IMR-90 (cell line): ENCODE measurements at regions not wholly inside any gene's neighbourhood (a gene's known extent, or its start where the extent isn't known, plus 50 kb on each side); places are given as distances from the start of the nearest gene placed in this dataset.
A peak's percentile ranks its signal among the peaks of the same experiment; 100 is the strongest.

ENCODE experiments used
- ATAC-seq: fragments of 200-7000 bp; cut with Tn5 transposase; 2 replicates; pipeline ENCODE4 v1.9.1; 2020; ENCODE audit warnings: low read depth, mild to moderate bottlenecking, moderate library complexity
- BruUV-seq: library from RNA; stranded (reverse); fragments of 400-500 nt; replicated peaks from 2 replicates; lab custom pipeline; 2021; lab: Mats Ljungman, UMichigan
- CTCF ChIA-PET: fragments of 300-600 bp; formaldehyde crosslinking; extraction: SDS; loops from one replicate; lab custom pipeline; 2021; ENCODE audit warnings: antibody characterized with exemption; lab: Yijun Ruan, JAX
- POLR2A ChIA-PET: fragments of 300-600 bp; sonication (Branson Sonifier 250); formaldehyde crosslinking; loops from one replicate; lab custom pipeline; 2022; ENCODE audit warnings: antibody characterized with exemption; ENCODE audit not compliant: unreplicated experiment; lab: Charles Lee
- DNase-seq: peaks from one replicate; pipeline ENCODE4 v3.0.0; 2013
- H2AFZ ChIP-seq: replicated peaks from 2 replicates; pipeline ENCODE3; 2013; ENCODE audit warnings: low read length, mild to moderate bottlenecking; ENCODE audit not compliant: poor library complexity
- H2AK5ac ChIP-seq: 2 replicates; pipeline ENCODE4 v1.6.1; 2013; ENCODE audit warnings: low read depth, low read length, inconsistent platforms
- H2AK9ac ChIP-seq: replicated peaks from 2 replicates; pipeline ENCODE3; 2013; ENCODE audit warnings: mild to moderate bottlenecking, low read depth, low read length, moderate library complexity; ENCODE audit not compliant: poor library complexity
- H2BK120ac ChIP-seq: 2 replicates; pipeline ENCODE4 v1.6.1; 2013; ENCODE audit warnings: low read depth, low read length, inconsistent platforms
- H2BK15ac ChIP-seq: 3 replicates; pipeline ENCODE4 v1.6.1; 2013; ENCODE audit warnings: low read depth, low read length, inconsistent platforms
- H2BK20ac ChIP-seq: 2 replicates; pipeline ENCODE4 v1.6.1; 2013; ENCODE audit warnings: low read depth, mild to moderate bottlenecking, inconsistent platforms, low read length, moderate library complexity
- H2BK5ac ChIP-seq: 2 replicates; pipeline ENCODE4 v1.6.1; 2013; ENCODE audit warnings: mild to moderate bottlenecking, low read depth, low read length, inconsistent platforms; ENCODE audit not compliant: poor library complexity, severe bottlenecking
- H3K14ac ChIP-seq: replicated peaks from 2 replicates; pipeline ENCODE4 v1.6.1; 2013; ENCODE audit warnings: low read depth, low read length, inconsistent platforms
- H3K18ac ChIP-seq: 2 replicates; pipeline ENCODE4 v1.6.1; 2013; ENCODE audit warnings: low read depth, low read length, control low read depth
- H3K23ac ChIP-seq: 2 replicates; pipeline ENCODE4 v1.6.1; 2013; ENCODE audit warnings: low read depth, low read length, inconsistent platforms
- H3K27ac ChIP-seq: 2 replicates; pipeline ENCODE4 v1.5.1; 2013; ENCODE audit warnings: mild to moderate bottlenecking, control low read depth, low read length; ENCODE audit not compliant: insufficient read depth
- H3K27me3 ChIP-seq: 2 replicates; pipeline ENCODE4 v1.6.1; 2013; ENCODE audit warnings: low read length; ENCODE audit not compliant: control insufficient read depth, insufficient read depth
- H3K36me3 ChIP-seq: 2 replicates; pipeline ENCODE4 v1.6.1; 2013; ENCODE audit warnings: low read length, mixed read lengths; ENCODE audit not compliant: control insufficient read depth, insufficient read depth
- H3K4ac ChIP-seq: 2 replicates; pipeline ENCODE4 v1.6.1; 2013; ENCODE audit warnings: low read depth, low read length, inconsistent platforms
- H3K4me1 ChIP-seq: 2 replicates; pipeline ENCODE4 v1.6.1; 2013; ENCODE audit warnings: low read length, mixed read lengths; ENCODE audit not compliant: control insufficient read depth, insufficient read depth
- H3K4me2 ChIP-seq: 2 replicates; pipeline ENCODE4 v1.6.1; 2013; ENCODE audit warnings: low read depth, mild to moderate bottlenecking, control low read depth, low read length, moderate library complexity
- H3K4me3 ChIP-seq: 2 replicates; pipeline ENCODE4 v1.5.1; 2013; ENCODE audit warnings: low read depth, mild to moderate bottlenecking, control low read depth, low read length, moderate library complexity; ENCODE audit not compliant: insufficient read depth
- H3K56ac ChIP-seq: 2 replicates; pipeline ENCODE4 v1.6.1; 2013; ENCODE audit warnings: low read length, inconsistent platforms; ENCODE audit not compliant: insufficient read depth; ENCODE audit errors: extremely low read depth
- H3K79me1 ChIP-seq, 2 experiments: 2 replicates each; pipeline ENCODE4 v1.6.1; 2013; ENCODE audit warnings: low read length in 2 of 2, inconsistent platforms in 1 of 2, low read depth in 1 of 2
- H3K9ac ChIP-seq: 2 replicates; pipeline ENCODE4 v1.6.1; 2013; ENCODE audit warnings: low read depth, low read length, control low read depth
- H3K9me1 ChIP-seq: 2 replicates; pipeline ENCODE4 v1.6.1; 2013; ENCODE audit warnings: low read length, inconsistent platforms; ENCODE audit not compliant: insufficient read depth
- H3K9me3 ChIP-seq: 2 replicates; pipeline ENCODE4 v1.6.1; 2013; ENCODE audit warnings: low read length; ENCODE audit not compliant: control insufficient read depth, insufficient read depth
- H4K20me1 ChIP-seq: 2 replicates; pipeline ENCODE4 v1.6.1; 2013; ENCODE audit warnings: low read length, inconsistent platforms; ENCODE audit not compliant: insufficient read depth
- H4K5ac ChIP-seq: 2 replicates; pipeline ENCODE4 v1.6.1; 2013; ENCODE audit warnings: mild to moderate bottlenecking, low read depth, low read length, control low read depth
- H4K8ac ChIP-seq, 2 experiments: 2 replicates each; pipeline ENCODE4 v1.6.1; 2013; ENCODE audit warnings: low read depth in 2 of 2, low read length in 2 of 2, control low read depth in 1 of 2, inconsistent platforms in 1 of 2
- H4K91ac ChIP-seq: 2 replicates; pipeline ENCODE4 v1.6.1; 2013; ENCODE audit warnings: low read depth, low read length, inconsistent platforms; ENCODE audit not compliant: insufficient read depth
- BHLHE40 ChIP-seq: fragments of 150-350 bp; IDR thresholded peaks from 2 replicates; pipeline ENCODE4 v1.6.1; 2016; ENCODE audit warnings: mild to moderate bottlenecking, low read depth, low read length
- MAFK ChIP-seq: IDR thresholded peaks from 2 replicates; pipeline ENCODE4 v1.6.1; 2012; ENCODE audit warnings: low read depth, low read length, improper control_type of control experiment
- RCOR1 ChIP-seq: IDR thresholded peaks from 2 replicates; pipeline ENCODE4 v1.6.1; 2012; ENCODE audit warnings: mild to moderate bottlenecking, low read length, improper control_type of control experiment; ENCODE audit not compliant: insufficient replicate concordance
- RFX5 ChIP-seq: IDR thresholded peaks from 2 replicates; pipeline ENCODE4 v1.8.0; 2012; ENCODE audit warnings: low read depth, mild to moderate bottlenecking, low read length, moderate library complexity
- WGBS, 2 experiments: methylation state at CpG; one replicate each; pipeline versions ENCODE4 v1.1.5 to v1.1.7; 2013; ENCODE audit warnings: missing lambda C conversion rate in 2 of 2; ENCODE audit not compliant: insufficient read length in 1 of 2; ENCODE audit errors: extremely low coverage in 2 of 2; 5-methylcytosine and 5-hydroxymethylcytosine counted together
- dilution Hi-C: fragments of 300-500 bp; cut with HindIII; formaldehyde crosslinking; loops from one replicate; pipeline ENCODE4 v1.14.3; 2018; ENCODE audit warnings: low sequenced_read_pairs; ENCODE audit not compliant: unreplicated experiment
- in situ Hi-C: fragments of 300-500 bp; cut with MboI; formaldehyde crosslinking; loops from 3 replicates; pipeline ENCODE4 v1.14.3; 2019; ENCODE audit warnings: low sequenced_read_pairs, inconsistent platforms, mixed read lengths
- intact Hi-C: fragments of 100-400 bp; cut with micrococcal nuclease; formaldehyde crosslinking; loops from 2 replicates; pipeline ENCODE4 v1.10.0; 2022

GRCh38 chr2:226649871-226650660 lies 149.6 kb downstream of the IRS1 start (continued):
- TF ChIP-seq RFX5 (no peak), MAFK (0 out of 2 replicates have a peak, but pooled peaks have one; percentile 5)

DNA sequence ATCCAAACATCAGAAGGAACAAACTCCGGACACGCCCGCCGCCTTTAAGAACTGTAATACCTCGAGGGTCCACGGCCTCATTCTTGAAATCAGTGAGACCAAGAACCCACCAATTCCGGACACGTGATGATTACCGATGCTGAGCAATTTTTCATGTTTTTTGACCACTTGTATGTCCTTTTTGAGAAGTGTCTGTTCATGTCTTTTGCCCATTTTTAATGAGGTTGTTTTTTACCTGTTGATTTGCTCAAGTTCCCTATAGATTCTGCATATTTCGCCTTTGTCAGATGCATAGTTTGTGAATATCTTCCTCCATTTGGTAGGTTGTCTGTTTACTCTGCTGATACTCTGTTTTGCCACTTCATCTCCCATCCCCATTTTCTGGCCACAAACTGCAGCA lies 150.4 kb downstream of the IRS1 start:
- H3K27ac ChIP-seq, result peak overlapping the region; percentile 66
- H3K9me3 ChIP-seq, result peaks cover 3% of the 10 kb centered on the region
- peak overlapping the region; percentile 97 for H4K91ac ChIP-seq
- dilution Hi-C loops (no loop called here), in situ Hi-C loops (no loop called here), intact Hi-C loops (no loop called here)
- peak overlapping the region; percentile 53 to 89 for H4K8ac ChIP-seq
- H3K9me1 ChIP-seq, result peaks cover 17% of the 10 kb centered on the region
- peak overlapping the region; percentile 94 for H3K4ac ChIP-seq
- H3K36me3 ChIP-seq, result no peaks in the 10 kb centered on the region
- peak overlapping the region; percentile 85 for H4K5ac ChIP-seq
- peaks cover 10 to 28% of the 10 kb centered on the region in 2 experiments for H3K79me1 ChIP-seq
- peak overlapping the region; percentile 95 for H2BK120ac ChIP-seq
- H2BK5ac ChIP-seq, result peak overlapping the region; percentile 76
- H3K4me1 ChIP-seq, result peaks cover 26% of the 10 kb centered on the region
- peak overlapping the region; percentile 57 for H3K56ac ChIP-seq
- ATAC-seq, result no peak
- DNase-seq, result no peak
- no peaks in the 10 kb centered on the region for H4K20me1 ChIP-seq
- H2AK5ac ChIP-seq, result peak overlapping the region; percentile 88
- H3K27me3 ChIP-seq, result no peaks in the 10 kb centered on the region
- 94% methylated on average over 3 of the region's 10 CpGs; no CpG with 5 or more reads in 1 of the 2 experiments for WGBS, 2 experiments
- peak overlapping the region; percentile 81; the same call in 1 of the 2 replicates for H2BK20ac ChIP-seq
- ChIA-PET POLR2A (no interaction called here), CTCF (no interaction called here)
- H3K9ac ChIP-seq, result peak overlapping the region; percentile 31; the same call in 1 of the 2 replicates
- H2AK9ac ChIP-seq, result peak overlapping the region; percentile 26
- H2AFZ ChIP-seq, result peak overlapping the region; percentile 81
- no peak overlapping the region for H3K4me2 ChIP-seq
- BruUV-seq, result no TSS peak
- peak overlapping the region; percentile 89 for H3K14ac ChIP-seq
- no peak overlapping the region for H3K4me3 ChIP-seq
- peak overlapping the region; percentile 84 for H3K23ac ChIP-seq
- H2BK15ac ChIP-seq, result peak overlapping the region; percentile 98; the same call in 2 of the 3 replicates
- H3K18ac ChIP-seq, result peak overlapping the region; percentile 78
- TF ChIP-seq BHLHE40 (no peak), RCOR1 (no peak), MAFK (no peak)
